IPS DF 19.7 (cell line): ENCODE measurements at regions not wholly inside any gene's neighbourhood (a gene's known extent, or its start where the extent isn't known, plus 50 kb on each side); places are given as distances from the start of the nearest gene placed in this dataset.

Experiments used
- DNase-seq: peaks from one replicate; pipeline ENCODE4 v3.0.0-alpha.2; 2013; ENCODE audit warnings: low read depth, low spot score

DNA sequence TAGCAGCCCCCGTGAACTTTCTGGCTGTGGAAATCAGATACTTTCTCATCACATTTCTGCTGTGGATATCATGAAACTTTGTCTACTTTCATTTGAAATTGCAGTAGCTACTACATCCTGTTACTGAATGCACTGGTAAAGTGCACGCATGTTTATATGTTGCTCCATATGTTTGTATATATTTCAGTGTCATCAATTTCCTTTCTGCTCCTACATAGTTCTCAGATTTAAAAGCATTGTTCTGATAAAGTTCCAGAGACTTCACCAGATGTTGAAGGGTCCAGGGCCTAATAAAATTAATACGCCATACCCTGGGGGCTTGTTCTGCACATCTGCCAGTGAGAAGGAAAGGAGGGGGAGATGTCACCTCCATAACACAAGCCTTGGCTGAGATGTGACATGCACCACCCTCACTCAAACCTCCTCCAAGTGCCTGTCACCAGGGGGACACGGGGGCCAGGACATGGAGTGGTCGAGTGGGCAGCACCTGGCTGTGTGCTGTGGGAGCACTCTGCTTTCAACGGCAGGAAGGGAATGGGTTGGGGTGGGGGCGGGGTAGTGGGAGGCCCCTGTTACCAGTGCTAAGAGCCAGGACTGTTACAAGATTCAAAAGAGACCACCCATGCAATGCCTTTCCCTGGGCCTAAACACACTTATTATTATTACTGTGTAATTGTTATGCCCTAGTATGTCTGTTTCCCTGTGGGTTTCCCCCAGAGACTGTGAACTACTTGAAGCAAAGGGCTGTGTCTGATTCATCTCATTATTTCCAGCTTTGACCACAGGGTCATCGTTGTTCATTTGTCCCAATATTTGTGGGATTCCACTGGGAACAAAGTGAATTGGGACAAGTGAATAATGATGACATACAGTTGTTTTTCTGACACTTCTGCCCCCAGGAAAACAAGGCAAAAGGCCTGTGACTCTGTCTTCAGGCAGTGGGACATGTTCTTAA, 193.4 kb downstream of the FOXL1 start:
- DNase-seq = no peak

DNA sequence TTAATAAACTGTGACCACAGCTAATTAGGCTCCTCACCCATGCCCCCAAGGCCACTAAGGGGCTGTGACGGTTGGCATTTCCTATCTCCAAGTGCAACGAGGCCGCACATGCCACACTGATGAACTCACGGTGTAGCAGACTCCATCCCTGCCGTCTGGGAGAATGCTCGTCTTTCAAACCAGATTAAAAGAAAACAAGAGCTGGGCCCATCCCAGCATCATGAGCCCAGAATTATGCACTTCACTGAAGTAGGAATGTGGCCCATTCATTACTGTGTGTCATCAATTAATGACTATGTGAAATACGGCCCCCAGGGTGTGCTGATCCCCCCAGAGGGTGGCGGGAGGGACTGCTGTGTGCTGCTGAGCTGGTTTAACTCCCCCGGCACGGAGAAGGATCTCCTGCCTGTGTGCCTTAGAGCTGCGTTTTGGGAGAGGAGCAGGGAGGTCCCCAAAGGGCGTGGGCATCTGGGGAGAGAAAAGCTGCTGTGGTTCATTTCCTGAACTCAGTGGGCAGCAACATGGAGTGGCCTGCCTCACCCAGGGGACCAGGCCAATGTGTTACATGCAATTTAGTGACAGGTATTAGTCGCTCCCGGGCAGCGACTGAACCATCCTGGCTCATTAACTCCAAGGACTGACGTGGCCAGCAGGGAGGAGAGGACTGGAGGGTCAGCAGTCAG, 194.5 kb downstream of the FOXL1 start:
- DNase-seq = no peak

DNA sequence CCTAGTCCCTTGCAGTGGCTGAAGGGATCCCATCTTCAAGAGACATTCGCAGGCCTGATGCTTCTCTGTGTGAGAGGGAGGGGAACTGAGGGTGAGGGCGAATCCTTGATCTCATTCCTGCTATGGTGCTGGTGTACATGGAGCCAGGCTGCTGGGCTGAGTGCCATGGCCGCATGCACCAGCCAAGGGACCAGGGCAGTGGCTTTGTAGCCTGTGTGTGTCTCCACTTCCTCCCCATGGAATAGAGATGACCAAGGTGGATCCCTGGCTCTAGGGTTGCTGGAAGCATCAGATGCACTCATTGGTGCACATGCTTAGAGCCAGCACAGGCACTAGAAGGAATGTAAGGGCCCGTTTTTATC, 195.0 kb downstream of the FOXL1 start:
- DNase-seq = no peak

DNA sequence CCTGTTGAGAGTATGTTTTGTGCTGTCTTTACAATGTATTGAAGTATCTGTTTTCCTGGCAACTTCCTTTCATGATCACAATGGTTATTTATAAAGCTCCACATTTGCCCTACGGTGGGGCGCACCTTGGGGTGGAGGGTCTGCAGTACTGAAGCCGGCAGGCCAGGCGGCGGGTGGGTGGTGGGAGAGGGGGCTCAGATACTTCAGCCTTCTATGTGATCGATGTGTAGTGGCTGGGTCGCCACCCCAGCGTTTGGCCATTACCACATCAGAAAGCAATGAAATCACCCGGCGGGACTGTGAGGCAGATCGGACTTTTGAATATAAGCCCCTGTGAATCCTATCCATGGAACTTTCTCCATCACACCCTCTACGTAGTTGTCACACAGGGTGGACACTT, 196.6 kb downstream of the FOXL1 start:
- no peak for DNase-seq

DNA sequence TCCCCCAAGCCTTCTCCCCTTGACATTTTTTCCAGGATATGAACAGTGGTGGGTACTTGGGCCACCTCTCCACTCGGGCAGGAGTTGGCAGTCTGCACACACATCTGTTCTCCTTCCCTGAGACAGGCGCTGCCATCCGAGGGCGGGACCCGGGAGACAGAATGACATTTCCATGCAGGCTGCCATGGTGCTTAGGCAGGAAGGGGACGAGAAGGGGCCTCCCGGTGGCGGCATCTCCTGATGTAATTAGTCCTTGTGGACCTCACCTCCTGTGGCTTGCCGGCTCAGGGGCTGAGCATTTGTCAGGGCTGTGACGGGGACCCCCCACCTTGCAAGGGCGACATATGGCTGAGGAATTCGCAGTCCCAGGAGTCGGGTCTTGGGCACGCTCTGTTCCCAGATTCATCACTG, 197.2 kb downstream of the FOXL1 start:
- no peak for DNase-seq

DNA sequence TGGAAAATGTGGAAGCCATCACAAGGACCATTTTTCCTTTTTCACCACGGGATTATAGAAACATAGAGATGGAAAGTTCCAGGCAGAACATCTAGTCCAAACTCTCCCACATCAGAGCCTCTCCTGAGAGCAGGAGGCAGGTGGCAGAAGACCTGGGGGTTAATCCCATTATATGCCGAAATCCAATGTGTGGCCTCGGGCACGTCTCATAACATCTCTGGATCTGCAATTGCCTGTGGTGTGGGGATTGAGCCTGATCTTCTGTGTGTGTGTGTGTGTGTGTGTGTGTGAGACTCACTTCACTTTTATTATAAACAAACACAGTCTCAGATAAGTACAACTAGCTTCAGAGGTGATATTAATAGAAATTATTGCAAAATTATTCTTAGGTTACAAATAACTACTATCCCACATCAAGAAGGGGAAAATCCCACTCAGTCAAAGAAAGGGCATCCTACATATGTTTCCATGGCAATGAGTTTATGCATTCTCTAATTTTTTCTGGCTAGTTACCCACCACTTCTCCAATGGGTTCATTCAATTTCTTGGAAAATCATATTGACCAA, 199.1 kb downstream of the FOXL1 start:
- no peak for DNase-seq

DNA sequence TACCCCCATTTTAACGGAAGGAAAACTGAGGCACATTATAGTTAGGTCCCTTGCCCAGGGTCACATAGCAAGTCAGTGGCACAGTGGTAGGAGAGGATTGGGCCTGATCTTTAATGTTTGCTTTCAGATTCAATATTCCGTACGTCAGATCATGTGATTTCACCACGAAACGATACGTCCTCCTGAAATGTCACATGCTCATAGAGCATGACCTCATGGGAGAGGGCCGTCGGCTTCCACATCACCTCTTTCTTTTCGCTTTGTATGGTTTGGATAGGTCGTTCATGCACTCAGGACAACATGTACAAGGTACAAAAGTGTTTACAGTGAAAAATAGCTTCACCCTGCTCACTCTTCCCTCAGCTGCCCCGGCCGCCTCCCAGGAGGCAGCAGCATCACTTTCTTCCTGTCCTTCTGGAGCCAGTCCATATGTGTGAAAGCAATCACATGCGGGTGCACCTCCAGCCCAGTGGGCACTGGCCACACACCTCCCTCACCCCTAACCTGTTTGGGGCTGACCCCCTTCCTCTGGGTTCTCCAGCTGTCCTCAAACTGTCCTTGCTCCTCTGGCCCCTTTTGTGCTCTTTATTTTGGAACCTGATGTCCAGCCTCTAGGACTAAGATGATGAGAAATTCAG, 199.9 kb downstream of the FOXL1 start:
- no peak for DNase-seq

DNA sequence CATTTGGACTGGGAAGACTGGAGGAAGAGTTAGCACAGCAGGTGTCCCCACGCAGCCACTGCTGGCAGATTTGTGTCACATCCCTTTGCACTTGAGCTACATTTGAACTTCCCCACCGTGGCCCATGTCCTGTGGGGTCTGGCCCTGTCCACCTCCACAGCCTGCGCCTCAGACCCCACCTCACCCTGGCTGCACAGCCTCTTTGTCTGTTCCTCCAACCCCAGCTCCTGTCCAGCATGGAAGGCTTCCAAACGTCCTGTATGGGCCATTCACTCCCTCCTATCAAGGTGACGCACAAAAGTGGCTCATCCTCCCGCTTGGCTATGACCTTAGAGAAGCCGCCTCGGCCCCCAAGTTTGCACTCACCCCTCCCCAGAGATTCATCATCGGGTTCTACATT, 200.6 kb downstream of the FOXL1 start:
- no peak for DNase-seq

DNA sequence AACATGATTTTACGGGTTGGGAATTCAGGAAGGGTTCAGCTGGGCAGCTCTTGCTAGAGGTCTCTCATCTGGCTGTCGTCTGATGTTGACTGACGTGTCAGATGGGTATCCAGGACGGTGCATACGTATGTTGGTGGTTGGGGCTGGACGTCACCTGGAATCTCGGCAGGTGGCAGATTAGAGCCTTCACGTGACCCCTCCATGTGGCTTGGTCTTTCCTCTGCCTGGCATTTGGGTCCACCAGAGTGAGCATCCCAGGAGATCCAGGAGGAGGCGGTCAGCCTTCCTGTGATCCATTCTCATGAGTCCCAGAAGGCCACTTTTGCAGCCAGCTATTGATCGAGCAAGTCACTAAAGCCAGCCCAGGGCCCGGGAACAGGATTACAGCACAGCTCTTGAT, 202.7 kb downstream of the FOXL1 start:
- no peak for DNase-seq

DNA sequence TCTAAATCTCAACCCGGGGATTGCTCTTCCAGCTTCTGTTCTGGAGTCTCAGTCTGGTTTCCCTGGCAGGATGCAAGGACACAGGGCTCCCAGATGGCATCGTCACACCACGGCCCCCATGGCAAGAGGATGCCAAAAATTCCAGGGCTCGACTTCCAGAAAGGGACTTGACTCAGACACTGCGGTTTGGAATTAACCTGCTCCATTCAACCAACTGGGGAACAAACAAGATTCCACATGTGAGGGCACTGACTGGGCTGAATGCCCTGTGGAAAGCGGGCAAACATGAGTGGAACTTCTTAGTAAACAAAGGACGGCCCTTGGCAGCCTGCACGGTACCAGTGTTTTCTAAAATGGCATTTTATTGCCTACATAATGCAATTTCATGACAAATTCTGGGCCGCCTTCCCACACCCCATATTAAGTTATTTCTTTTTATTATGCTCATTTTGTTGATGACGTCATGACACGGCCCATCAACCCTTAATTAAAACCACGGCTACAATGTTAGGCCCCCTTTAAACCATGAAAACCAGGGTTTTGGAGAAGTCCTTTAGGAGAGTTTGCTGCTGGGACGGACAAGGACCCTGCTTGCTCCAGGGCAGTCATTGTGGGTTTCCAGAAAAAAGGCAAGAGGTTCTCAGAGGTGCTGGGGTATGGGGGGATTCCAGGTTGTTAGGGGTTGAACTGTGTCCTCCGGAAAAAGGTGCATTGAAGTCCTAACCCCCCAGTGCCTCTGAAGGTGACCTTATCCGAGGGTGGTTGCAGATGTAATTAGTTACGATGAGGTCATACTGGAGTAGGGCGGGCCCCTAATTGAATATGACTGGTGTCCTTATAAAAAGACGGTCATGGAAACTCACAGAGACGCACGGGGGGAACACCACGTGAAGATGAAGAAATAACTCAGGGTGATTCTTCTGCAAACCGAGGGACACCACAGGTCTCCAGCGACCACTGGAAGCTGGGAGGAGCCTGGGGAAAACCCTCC, 205.6 kb downstream of the FOXL1 start:
- no peak for DNase-seq

DNA sequence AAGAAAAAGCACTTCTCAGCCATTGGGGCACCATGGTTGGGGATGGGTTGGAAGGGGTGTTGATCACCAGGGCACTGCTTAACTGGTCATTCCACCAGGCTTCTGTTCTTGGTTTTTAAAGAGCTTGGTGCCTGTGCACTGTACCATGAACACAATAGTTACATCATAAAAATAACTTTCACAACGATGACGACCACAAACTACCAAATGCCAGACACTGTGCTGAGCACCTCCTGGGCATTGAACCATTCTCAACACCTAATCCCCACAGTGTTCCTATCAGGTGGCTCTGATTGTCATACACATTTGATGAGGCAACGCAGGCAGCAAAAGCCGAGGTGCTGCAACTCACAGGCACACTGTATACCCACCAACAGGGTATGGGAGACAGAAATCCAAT, 208.0 kb downstream of the FOXL1 start:
- DNase-seq = no peak

DNA sequence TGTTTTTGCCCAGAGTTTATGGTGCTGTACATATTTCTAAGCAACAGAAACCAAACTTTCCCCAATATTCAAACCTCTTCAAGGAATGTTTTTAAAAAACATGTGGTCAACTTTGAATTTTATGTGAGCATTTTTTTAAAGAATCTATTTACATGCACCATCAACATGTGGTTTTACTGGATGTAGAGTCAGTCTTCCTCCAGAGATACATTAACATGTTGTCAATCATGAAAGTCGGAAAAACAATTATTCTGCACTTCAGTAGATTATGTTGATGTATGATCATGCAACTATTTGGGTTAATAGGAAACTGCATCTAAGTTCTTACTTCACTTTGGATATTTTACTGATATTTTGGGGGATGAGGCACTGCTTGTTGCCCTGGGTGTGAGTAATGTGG, 208.6 kb downstream of the FOXL1 start:
- DNase-seq = no peak

DNA sequence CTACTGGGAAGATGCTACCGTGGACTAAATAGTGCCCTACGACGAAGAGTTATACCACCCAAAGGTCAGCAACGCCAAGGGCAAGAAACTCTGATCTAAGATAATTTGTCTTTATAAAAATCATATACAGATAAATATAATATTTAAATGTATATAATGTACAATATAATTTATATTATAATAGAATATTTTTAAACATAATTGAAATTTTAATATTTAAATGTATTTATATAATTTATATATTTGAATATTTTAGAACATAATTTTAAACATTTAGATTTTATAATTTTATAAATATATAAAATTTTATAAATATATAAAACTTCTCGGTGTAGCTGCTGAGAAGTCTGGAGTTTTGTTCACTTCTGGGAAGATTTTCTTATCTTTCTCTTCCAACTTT, 209.2 kb downstream of the FOXL1 start:
- no peak for DNase-seq

DNA sequence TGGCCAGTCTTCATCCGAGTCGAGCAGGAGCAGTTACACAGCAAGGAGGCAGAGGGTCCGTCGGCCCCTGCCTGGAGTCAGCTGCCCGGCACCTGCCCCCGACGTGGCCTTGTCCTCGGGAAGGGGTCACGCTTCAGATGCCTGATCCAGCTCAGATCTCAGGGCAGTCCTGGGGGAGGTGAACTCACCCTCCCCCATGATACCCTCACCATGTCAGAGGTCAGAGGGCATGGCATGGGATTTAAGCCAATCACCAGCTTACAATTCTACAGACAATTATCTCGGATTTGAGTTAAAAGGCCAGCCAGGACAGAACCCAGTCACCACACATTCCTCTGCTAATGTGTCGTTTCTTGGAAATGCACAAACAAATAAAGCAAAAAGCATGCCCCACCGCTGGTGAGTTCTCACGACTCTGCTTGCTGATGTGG, 211.3 kb downstream of the FOXL1 start:
- DNase-seq = no peak

DNA sequence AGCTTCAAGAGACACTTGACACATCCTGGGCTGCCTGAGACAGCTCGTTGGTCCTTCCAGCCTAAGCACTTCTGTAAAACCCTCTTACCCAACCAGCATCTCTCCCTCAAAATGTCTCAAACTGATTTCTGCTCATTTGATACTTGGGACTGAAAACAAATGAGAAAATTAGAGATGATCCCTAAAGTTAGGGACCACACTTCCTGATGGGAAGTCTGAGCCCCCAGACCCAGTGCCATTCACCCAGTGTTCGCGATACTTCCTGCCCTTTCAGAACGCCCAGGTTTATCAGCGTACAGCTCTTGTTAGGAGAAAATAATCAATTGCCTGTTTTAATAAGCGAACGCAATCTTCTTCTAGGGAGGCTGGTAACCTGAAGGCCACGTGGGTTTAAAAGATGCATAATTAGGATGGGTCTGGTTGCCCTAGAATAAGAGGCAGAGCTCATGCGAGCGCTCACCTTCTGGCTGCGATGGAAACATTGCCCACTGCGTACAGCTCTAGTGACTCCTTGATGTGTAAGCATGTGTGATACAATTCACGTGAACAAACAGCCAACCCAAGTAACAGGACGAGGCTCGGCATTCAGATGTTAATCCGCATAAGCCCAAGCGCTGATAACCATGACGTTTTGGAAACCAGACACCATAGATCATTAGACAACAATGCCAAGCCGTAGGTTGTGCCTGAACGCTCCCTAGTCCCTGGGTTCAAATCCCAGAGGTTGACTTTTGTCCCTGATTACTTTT, 213.1 kb downstream of the FOXL1 start:
- no peak for DNase-seq

DNA sequence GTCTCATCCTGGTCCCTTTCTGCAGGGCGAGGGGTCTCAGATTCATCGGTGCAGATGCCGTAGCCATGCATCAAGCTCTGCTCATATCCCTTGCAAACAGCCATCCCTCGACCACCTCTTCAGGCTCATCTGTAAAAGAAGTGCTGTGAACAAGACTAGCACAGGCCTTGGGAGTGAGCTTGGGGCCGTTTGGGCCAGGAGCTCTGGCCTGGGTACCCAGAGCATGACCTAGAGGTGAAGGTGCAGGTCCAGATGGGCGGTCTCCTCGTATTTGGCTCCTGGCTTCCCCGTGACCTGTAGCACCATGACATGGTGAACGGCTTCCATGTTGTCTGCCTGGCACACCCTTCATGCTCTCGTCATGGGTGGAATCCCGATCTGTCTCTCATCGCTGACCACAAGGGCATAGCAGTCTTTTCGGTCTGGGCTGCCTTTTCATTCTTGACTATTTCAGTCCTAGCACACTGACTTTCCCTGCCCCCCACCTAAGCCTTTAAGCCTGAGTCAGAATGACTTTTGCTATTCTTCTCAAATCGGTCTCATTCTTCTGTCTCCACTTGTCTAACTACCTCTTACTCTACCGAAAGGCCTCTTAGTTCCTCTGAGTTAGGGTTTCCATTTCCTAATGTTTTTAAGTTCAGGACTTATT, 216.0 kb downstream of the FOXL1 start:
- no peak for DNase-seq

DNA sequence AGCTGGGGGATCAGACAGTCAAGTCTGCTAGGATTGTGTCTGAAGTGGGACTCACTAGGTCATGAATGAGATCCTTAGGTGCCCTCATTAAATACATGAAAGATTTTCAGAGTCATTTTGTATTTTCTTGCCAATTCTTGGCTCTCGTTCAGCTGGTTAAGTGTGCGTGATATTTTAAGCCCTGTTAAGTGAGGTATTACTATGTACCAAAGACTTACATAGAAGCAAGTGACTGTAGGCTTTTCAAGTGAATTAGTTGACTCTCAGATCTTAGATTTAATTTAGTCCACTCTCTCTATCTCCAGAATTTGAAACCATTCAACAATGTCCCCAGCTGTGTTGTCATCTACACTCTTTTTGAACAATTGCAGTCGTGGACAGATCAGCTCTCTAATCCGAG, 219.4 kb downstream of the FOXL1 start:
- no peak for DNase-seq

DNA sequence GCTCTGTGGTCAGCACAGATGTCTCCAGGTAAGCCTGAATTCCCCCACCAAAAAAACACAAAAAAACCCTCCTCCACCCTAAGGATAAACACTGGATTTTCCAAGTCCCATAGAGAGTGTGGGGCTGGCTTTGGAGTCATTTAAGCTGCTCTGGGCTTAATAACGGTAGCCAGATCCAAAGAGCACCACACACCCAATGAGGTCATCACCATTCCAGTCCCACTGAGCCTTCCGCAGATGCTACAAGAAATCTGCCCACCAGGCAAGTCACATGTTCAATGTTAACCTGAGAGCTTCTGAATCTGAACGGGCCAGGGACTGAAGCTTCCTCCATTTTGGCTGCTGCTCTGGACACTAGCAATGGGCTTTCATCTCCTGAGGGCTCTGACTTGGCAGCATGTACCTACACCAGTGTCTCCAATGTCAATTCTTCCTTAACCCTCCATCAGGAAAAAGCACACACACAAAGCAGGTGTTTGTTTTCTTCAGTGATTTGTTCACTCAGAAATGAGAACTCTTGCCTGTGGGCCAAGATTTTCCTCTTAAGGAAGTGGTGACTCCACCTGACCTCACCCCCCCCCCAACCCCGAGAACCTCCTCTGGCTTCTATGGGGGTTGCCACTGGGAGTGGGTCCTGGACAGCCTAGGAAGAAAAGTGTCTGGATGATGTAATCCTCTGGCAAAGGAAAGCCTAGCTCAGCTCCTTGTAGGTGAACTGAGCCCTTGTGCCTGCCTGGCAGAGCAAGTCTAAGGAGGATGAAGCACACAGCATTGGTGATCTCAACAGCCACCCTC, 220.1 kb downstream of the FOXL1 start:
- DNase-seq = no peak

DNA sequence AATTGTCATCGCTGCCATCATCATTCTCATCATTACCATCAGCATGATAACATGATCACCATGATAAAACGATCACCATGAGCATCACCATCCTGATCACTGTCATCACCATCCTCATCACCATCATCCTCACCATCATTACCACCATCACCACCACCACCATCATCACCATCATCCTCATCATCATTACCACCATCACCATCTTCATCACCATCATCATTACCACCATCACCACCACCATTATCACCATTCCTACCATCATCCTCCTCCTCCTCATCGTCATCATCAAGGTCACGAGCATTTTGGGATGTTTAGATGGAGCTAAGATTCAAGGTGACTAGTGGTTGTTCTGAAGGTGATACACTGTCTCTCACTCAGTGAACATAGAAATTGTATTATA, 221.0 kb downstream of the FOXL1 start:
- no peak for DNase-seq
